ENCODE measurements at regions not wholly inside any gene's neighbourhood (a gene's known extent, or its start where the extent isn't known, plus 50 kb on each side); places are given as distances from the start of the nearest gene placed in this dataset.

DNA sequence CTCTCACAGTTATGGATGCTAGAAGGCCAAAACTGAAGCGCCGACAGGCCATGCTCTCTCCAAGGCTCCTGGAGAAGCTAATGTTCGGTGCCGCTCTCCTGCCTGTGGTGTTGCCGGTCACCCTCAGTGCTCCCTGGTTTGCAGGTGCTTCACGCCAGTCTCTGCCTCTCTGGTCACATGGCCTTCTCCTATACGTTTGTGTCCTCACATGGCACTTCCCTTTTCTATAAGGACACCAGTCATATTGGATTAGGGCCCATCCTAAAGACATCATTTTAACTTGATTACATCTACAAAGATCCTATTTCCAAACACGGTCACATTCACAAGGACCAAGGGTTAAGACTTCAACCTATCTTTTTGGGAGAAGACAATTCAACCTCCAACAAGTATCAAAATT is 671.3 kb upstream of the ARGLU1 start (continued):
- TF ChIP-seq ZBTB33 (IDR thresholded peaks at IDR 0.05; ENCODE audit: borderline replicate concordance, low read depth) (no peak), MEF2A (IDR thresholded peaks at IDR 0.05; ENCODE audit: borderline replicate concordance, low read depth) (no peak), NFIC (IDR thresholded peaks at IDR 0.05; ENCODE audit: borderline replicate concordance) (no peak), TAF1 (IDR thresholded peaks at IDR 0.05; ENCODE audit: borderline replicate concordance, low read depth, low read length) (no peak), SMC3 (IDR thresholded peaks at IDR 0.05; ENCODE audit: low read depth, low read length) (no peak), MAX (IDR thresholded peaks at IDR 0.05; ENCODE audit: low read depth) (no peak), RAD21 (IDR thresholded peaks at IDR 0.05; ENCODE audit: low read length) (no peak)
- TF ChIP-seq, protein P1, sequence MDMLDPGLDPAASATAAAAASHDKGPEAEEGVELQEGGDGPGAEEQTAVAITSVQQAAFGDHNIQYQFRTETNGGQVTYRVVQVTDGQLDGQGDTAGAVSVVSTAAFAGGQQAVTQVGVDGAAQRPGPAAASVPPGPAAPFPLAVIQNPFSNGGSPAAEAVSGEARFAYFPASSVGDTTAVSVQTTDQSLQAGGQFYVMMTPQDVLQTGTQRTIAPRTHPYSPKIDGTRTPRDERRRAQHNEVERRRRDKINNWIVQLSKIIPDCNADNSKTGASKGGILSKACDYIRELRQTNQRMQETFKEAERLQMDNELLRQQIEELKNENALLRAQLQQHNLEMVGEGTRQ (IDR thresholded peaks at IDR 0.05; ENCODE audit: borderline replicate concordance, low read depth, low read length), result no peak

- H3K4me1 ChIP-seq (ENCODE audit: control insufficient read depth in 1 of 2, insufficient read depth in 2 of 2, low read depth in 1 of 2, low read length in 1 of 2), result peaks cover 0 to 4% of the 10 kb centered on the region in 2 experiments; a peak in 2 of 4 replicates
- H3K4me3 ChIP-seq (ENCODE audit: low read depth in 2 of 2, low read length in 1 of 2), result no peak overlapping the region
- CTCF ChIA-PET, result interaction anchor here (0.7 kb wide), 1 partner anchor 21 kb away, joined by 3 read pairs; no protein-coding TSS in a partner anchor
- H3F3A ChIP-seq (replicated peaks; ENCODE audit: insufficient read depth), result no peaks in the 10 kb centered on the region
- TF ChIP-seq FOXM1 (IDR thresholded peaks at IDR 0.05; ENCODE audit: low read depth) (no peak), MEF2A (IDR thresholded peaks at IDR 0.05; ENCODE audit: borderline replicate concordance, low read depth) (no peak), SIN3A (IDR thresholded peaks at IDR 0.05; ENCODE audit: borderline replicate concordance, low read depth, low read length) (no peak), SMC3 (IDR thresholded peaks at IDR 0.05; ENCODE audit: low read depth, low read length) (no peak), JUND (IDR thresholded peaks at IDR 0.05) (no peak), NFIC (IDR thresholded peaks at IDR 0.05; ENCODE audit: borderline replicate concordance) (no peak), NRF1 (IDR thresholded peaks at IDR 0.05; ENCODE audit: low read depth, low read length) (no peak), RFX5 (IDR thresholded peaks at IDR 0.05; ENCODE audit: low read length) (no peak), CTCF (IDR thresholded peaks at IDR 0.05) (no peak), YY1 (IDR thresholded peaks at IDR 0.05; ENCODE audit: low read depth) (no peak), TAF1 (IDR thresholded peaks at IDR 0.05; ENCODE audit: borderline replicate concordance, low read depth, low read length) (no peak)
- TF ChIP-seq, protein P2, sequence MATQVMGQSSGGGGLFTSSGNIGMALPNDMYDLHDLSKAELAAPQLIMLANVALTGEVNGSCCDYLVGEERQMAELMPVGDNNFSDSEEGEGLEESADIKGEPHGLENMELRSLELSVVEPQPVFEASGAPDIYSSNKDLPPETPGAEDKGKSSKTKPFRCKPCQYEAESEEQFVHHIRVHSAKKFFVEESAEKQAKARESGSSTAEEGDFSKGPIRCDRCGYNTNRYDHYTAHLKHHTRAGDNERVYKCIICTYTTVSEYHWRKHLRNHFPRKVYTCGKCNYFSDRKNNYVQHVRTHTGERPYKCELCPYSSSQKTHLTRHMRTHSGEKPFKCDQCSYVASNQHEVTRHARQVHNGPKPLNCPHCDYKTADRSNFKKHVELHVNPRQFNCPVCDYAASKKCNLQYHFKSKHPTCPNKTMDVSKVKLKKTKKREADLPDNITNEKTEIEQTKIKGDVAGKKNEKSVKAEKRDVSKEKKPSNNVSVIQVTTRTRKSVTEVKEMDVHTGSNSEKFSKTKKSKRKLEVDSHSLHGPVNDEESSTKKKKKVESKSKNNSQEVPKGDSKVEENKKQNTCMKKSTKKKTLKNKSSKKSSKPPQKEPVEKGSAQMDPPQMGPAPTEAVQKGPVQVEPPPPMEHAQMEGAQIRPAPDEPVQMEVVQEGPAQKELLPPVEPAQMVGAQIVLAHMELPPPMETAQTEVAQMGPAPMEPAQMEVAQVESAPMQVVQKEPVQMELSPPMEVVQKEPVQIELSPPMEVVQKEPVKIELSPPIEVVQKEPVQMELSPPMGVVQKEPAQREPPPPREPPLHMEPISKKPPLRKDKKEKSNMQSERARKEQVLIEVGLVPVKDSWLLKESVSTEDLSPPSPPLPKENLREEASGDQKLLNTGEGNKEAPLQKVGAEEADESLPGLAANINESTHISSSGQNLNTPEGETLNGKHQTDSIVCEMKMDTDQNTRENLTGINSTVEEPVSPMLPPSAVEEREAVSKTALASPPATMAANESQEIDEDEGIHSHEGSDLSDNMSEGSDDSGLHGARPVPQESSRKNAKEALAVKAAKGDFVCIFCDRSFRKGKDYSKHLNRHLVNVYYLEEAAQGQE (IDR thresholded peaks at IDR 0.05; ENCODE audit: low read depth, low read length), result no peak
- TF ChIP-seq, protein P1 (IDR thresholded peaks at IDR 0.05; ENCODE audit: borderline replicate concordance, low read depth, low read length), result no peak
- H3K79me2 ChIP-seq (ENCODE audit: insufficient read depth), result no peaks in the 10 kb centered on the region; the same call in 1 of the 2 replicates
- H3K27me3 ChIP-seq (ENCODE audit: insufficient read depth), result no peaks in the 10 kb centered on the region
- H2AFZ ChIP-seq (ENCODE audit: low read depth), result no peak overlapping the region
- no peak overlapping the region for H3K27ac ChIP-seq (ENCODE audit: low read depth in 2 of 2, low read length in 1 of 2)
- DNase-seq, result no peak
- POLR2A ChIA-PET, result no interaction called here
- no peaks in the 10 kb centered on the region for H3K9me3 ChIP-seq
- no peak overlapping the region for H3K9ac ChIP-seq
- no peak overlapping the region for H3K4me2 ChIP-seq
- WGBS (ENCODE audit: low lambda C conversion rate), result 85% methylated on average over 6 of the region's 6 CpGs
- no peaks in the 10 kb centered on the region for H3K9me2 ChIP-seq
- no peaks in the 10 kb centered on the region for H4K20me1 ChIP-seq (ENCODE audit: insufficient read depth)
- H3K36me3 ChIP-seq (replicated peaks in 1 of 2; ENCODE audit: control insufficient read depth in 1 of 2, insufficient read depth in 2 of 2, low read length in 1 of 2), result no peaks in the 10 kb centered on the region
Measured at GRCh38 chr13:107238262-107238981, 670.5 kb upstream of the ARGLU1 start.
